Memory B cell (primary cell): ENCODE measurements at regions not wholly inside any gene's neighbourhood (a gene's known extent, or its start where the extent isn't known, plus 50 kb on each side); places are given as distances from the start of the nearest gene placed in this dataset.

Source experiments
- ATAC-seq: fragments of 150-1000 bp; cut with Tn5 transposase; 2 replicates; pipeline ENCODE4 v1.10.0; 2021; ENCODE audit warnings: low read depth, mild to moderate bottlenecking, moderate library complexity
- DNase-seq, 2 donors: peaks; one replicate each; pipeline ENCODE4 v3.0.0; 2022; ENCODE audit warnings: low spot score in 2 of 2
- H3K27ac Mint-ChIP-seq: one replicate; pipeline ENCODE4 v1.8.0; 2022; ENCODE audit warnings: mild to moderate bottlenecking, moderate library complexity, mixed read lengths
- H3K27me3 Mint-ChIP-seq: one replicate; pipeline ENCODE4 v1.8.0; 2022; ENCODE audit warnings: mixed read lengths
- H3K36me3 Mint-ChIP-seq: one replicate; pipeline ENCODE4 v1.8.0; 2022; ENCODE audit warnings: mild to moderate bottlenecking, mixed read lengths
- H3K4me1 Mint-ChIP-seq: one replicate; pipeline ENCODE4 v1.8.0; 2022; ENCODE audit warnings: mixed read lengths
- H3K4me3 Mint-ChIP-seq: one replicate; pipeline ENCODE4 v1.8.0; 2022; ENCODE audit warnings: mild to moderate bottlenecking, moderate library complexity, mixed read lengths
- H3K9me3 Mint-ChIP-seq: one replicate; pipeline ENCODE4 v1.8.0; 2022; ENCODE audit warnings: mixed read lengths

DNA sequence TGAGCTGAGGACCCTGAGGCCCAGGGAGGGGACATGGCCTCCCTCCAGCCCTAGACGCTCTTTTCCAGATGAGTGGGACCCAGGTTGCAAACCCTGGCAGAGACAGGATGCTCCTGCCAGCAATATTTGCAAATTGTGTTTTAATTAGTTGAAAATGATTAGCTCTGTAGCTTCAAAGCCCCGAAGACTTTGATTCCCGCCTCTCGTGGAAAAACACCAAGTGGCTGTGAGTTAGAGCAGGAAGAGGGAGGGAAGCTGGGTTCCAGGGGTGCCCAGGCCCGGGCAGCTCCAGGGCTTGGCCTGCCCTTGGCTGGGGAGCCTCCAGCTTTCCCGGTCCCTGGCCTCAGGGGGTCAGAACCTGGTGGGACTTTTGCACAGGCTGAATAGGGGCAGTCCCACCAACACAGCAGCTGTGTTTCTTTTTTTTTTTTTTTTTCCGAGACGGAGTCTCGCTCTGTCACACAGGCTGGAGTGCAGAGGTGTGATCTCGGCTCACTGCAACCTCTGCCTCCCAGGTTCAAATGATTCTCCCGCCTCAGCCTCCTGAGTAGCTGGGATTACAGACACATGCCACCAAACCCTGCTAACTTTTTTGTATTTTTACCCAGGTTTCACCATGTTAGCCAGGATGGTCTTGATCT, 101.6 kb upstream of the RTL6 start:
- ATAC-seq, result no peak
- Mint-ChIP-seq H3K27ac (no peak overlapping the region), H3K27me3 (peaks cover 16% of the 10 kb centered on the region), H3K4me1 (peaks cover 3% of the 10 kb centered on the region), H3K4me3 (no peak overlapping the region), H3K9me3 (no peaks in the 10 kb centered on the region), H3K36me3 (peaks cover 2% of the 10 kb centered on the region)
- no peak for DNase-seq

DNA sequence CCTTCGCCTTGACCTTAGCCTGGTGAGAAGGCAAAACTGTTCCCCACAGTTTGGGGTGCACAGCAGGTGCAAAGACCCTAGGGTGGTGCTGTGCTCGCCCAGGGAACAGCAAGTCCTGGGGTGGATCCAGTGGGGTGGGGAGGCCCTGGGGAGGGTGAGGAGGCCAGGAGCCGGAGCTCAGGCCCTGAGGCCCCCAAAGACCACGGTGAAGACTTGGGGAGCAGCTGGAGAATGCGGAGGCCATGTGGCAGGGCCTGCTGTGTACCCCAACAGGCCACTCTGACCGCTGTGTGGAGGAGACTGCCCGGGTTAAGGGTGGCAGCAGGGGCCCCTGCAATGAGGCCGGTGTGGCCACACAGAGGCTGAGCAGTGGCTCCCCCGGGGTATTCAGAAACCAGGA, 101.1 kb upstream of the RTL6 start:
- H3K4me1 Mint-ChIP-seq, result no peaks in the 10 kb centered on the region
- DNase-seq (no peak), ATAC-seq (no peak)
- H3K9me3 Mint-ChIP-seq, result no peaks in the 10 kb centered on the region
- no peak overlapping the region for H3K4me3 Mint-ChIP-seq
- no peaks in the 10 kb centered on the region for H3K36me3 Mint-ChIP-seq
- H3K27ac Mint-ChIP-seq, result no peak overlapping the region
- H3K27me3 Mint-ChIP-seq, result peaks cover 18% of the 10 kb centered on the region

DNA sequence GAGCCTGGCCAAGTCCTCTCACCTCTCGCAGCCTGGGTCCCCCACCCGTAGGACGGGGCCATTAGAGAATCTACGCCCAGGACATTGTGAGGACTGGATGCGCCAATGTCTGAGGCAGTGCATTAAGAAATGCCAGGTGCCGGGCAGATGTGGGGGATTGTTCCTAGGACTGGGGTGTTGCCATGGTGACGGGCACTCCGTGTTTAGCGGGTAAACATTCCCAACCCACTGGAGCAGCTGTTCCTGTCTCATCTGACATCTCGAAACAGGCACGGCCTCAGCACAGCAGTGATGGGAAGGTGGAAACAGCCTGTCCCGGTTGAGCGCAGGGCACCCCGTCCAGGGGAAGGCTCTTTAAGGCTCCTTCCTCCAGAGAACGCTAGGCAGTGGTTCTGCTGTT, 99.6 kb upstream of the RTL6 start:
- no peak for ATAC-seq
- Mint-ChIP-seq H3K36me3 (no peaks in the 10 kb centered on the region), H3K9me3 (no peaks in the 10 kb centered on the region), H3K27ac (no peak overlapping the region), H3K4me1 (no peaks in the 10 kb centered on the region), H3K27me3 (peaks cover 14% of the 10 kb centered on the region), H3K4me3 (no peak overlapping the region)
- no peak for DNase-seq

DNA sequence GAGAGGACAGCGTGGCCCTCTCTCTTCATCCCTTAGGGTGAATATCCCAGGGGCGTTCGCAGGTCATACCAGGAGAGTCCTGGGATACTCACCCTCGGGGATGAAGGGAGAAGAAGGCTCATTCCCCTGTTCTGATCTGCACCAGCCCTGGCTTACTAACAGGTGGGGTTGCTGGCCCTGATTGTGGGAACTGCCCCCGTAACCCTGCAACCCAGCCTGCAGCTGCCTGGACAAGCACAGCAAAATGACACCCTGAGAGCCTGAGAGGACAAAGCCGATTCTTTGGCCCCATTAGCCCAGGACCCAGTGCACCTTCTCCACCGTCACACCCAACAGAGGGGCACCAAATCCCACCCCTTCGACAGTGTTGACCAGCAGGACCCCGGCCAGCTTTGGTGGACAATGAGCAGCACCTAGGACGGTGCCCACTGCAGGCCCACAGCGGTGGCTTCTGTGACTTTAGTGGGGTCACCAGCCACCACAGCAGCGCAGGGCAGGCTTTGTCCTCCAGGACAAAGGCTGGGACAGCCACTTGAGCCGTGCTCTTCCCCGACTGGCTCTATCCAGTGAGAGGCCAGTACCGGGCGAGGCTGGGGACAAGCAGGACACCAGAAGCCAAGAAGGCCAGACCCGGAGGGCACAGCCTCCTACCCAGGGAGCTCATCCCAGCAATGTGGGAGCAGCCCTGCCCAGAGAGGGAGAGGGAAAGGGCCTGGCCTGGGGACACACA, 98.5 kb upstream of the RTL6 start:
- Mint-ChIP-seq H3K36me3 (no peaks in the 10 kb centered on the region), H3K27ac (no peak overlapping the region), H3K4me3 (no peak overlapping the region), H3K4me1 (no peaks in the 10 kb centered on the region), H3K9me3 (no peaks in the 10 kb centered on the region), H3K27me3 (peaks cover 14% of the 10 kb centered on the region)
- ATAC-seq, result no peak
- DNase-seq, result no peak

DNA sequence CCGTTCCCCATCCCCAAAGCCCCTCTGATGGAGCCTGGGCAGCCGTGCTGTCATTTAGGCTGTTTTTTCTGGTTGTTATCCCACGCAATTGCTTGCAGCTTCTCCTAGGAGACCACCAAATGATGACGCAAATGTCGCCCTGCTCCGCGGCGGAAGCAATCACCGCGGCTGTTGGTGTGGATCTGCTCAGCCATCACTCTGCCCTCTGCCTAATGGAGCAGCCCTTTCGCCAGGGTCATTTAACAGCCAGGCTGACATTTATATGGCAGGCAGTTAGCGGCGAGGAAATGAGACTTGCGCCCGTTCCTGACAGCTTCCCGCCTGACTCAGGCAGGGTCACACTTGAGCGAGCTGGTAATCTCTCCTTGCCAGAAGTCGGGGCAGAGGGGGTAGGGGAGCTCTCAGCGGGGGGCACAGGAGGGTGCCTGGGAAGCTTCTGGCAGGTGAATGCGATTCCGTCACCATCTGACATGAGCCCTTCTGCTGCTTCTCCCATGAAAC, 97.9 kb upstream of the RTL6 start:
- H3K27me3 Mint-ChIP-seq, result peaks cover 13% of the 10 kb centered on the region
- no peaks in the 10 kb centered on the region for H3K36me3 Mint-ChIP-seq
- H3K4me3 Mint-ChIP-seq, result no peak overlapping the region
- ATAC-seq, result no peak
- H3K9me3 Mint-ChIP-seq, result no peaks in the 10 kb centered on the region
- no peak overlapping the region for H3K27ac Mint-ChIP-seq
- no peak for DNase-seq
- no peaks in the 10 kb centered on the region for H3K4me1 Mint-ChIP-seq

DNA sequence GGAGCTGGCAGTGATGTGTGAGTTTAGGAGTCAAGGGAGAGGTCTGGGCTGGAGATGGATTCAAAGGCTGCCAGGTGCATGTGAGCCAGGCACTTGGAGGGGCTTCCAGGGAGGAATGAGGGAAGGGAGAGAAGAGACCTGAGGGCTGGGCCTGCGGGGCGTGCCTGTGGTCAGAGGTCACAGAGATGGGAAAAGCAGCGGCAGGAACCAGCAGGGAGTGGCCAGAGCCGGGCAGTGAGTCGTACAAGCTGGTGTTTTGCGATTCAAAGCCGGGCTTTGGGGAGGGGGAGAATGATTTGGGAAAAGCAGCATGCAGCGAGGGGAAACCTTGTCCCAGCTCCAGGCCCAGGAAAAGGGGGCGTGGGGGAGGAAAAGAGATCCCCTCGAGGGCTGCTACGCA, 96.9 kb upstream of the RTL6 start:
- H3K4me1 Mint-ChIP-seq, result no peaks in the 10 kb centered on the region

DNA sequence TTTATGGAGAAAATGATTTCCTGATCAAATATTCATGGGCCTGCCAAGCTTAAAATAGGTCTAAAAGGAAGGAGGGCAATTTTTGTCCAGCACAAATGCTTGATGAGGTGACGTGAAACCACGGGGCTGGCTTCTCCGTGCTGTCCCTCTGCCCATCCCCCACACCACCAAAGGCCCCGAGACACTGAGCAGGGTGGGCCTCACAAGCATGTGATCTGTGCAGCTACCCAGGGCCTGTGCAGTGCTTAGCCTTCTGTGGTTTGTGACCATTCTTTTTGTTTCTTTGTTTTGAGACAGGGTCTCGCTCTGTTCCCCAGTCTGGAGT, 94.8 kb upstream of the RTL6 start:
- Mint-ChIP-seq H3K27ac (no peak overlapping the region), H3K4me3 (no peak overlapping the region), H3K4me1 (no peaks in the 10 kb centered on the region), H3K27me3 (peaks cover 15% of the 10 kb centered on the region), H3K9me3 (peaks cover 4% of the 10 kb centered on the region), H3K36me3 (peaks cover 2% of the 10 kb centered on the region)
- ATAC-seq (no peak), DNase-seq (no peak)

More for the DNA sequence above, 96.9 kb upstream of the RTL6 start:
- no peak overlapping the region for H3K27ac Mint-ChIP-seq
- ATAC-seq, result no peak
- H3K4me3 Mint-ChIP-seq, result no peak overlapping the region
- H3K36me3 Mint-ChIP-seq, result no peaks in the 10 kb centered on the region
- no peak for DNase-seq
- H3K9me3 Mint-ChIP-seq, result no peaks in the 10 kb centered on the region
- peaks cover 13% of the 10 kb centered on the region for H3K27me3 Mint-ChIP-seq

DNA sequence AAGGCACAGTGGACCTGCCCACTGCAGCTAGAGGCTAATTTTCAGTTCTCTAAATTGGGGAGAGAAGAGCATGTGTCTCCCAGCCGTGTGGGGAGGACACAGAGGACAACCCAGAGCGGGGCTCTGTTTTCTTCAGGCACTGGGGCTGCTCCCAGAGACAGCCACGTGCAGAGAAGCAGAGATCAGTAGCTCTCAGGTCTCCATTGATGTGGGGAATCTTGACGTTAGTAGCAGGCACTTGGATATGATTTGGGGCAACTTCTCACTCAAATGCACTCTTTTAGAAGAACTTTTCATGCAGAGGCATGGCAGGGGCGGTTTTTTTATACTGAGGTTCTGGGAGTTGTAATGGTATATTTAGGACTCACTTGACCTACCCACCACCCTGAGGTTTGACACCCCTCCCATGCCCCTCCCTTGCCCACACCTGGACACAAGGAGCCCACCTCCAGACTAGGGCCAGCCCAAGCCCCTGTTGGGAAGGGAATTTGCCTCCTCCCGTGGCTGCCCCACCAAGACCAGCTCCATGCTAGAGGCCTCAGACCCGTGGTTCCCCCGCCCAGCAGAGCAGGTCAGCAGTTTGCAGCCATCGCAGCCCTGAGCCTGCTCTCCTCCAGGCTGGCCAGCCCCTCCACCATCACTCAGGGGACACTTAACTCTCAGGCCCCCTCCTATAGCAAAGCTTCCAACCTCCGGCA, 94.2 kb upstream of the RTL6 start:
- no peak overlapping the region for H3K27ac Mint-ChIP-seq
- no peak overlapping the region for H3K4me3 Mint-ChIP-seq
- ATAC-seq (no peak), DNase-seq (no peak)
- peaks cover 4% of the 10 kb centered on the region for H3K9me3 Mint-ChIP-seq
- H3K36me3 Mint-ChIP-seq, result peaks cover 2% of the 10 kb centered on the region
- peaks cover 17% of the 10 kb centered on the region for H3K27me3 Mint-ChIP-seq
- H3K4me1 Mint-ChIP-seq, result no peaks in the 10 kb centered on the region

DNA sequence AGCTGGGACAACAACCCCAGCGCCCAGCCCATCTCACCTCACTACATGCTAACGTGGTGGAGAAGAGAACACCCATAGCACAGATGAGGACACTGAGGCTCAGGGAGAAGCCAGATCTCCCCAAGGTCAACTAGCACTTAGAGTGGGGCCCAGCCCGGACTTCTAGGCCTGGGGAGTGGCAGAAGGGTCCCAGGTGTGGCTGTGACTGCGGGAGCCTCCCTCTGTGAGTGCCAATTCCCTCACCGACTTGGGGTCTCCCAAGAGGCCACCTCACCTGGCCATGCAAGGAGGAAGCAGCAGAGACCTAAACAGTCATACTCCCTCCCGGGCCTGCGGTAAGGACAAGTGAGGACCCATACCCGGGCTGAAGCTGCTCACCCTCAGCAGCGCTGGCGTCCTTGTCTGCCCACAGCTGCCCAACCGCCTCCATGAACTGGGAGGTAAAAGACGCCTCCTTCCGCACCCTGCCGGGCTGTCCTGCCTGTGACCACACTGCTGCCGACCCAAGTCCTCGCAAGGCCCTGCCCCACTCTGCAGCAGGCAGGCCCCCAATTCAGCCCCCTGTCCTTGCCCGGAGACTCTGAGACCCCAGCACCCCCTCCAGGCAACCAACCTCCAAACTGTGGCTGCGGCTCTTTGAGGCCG, 93.2 kb upstream of the RTL6 start:
- peaks cover 4% of the 10 kb centered on the region for H3K9me3 Mint-ChIP-seq
- H3K36me3 Mint-ChIP-seq, result peaks cover 2% of the 10 kb centered on the region
- H3K27me3 Mint-ChIP-seq, result peaks cover 20% of the 10 kb centered on the region
- no peak for ATAC-seq
- H3K27ac Mint-ChIP-seq, result no peak overlapping the region
- no peak overlapping the region for H3K4me3 Mint-ChIP-seq
- no peak for DNase-seq
- H3K4me1 Mint-ChIP-seq, result no peaks in the 10 kb centered on the region

DNA sequence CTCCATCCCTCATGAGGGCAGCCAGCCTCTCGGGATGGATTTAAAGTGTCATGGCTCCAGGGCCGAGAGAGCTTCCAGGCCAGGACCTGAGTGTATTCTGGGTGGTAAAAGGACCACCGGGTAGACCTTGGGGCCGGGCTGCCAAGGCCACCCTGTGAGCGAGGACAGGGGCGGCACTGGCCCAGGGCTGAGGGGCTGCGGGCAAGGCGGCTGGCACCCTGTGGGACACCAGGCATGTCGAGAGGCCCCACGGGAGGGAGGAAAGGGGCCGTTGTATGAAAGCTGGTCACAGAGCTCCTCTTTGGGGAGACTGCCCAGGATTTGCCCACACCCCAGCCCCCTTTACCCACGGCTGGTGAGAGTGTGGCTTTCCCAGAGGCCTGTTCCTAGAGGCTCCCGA, 92.3 kb upstream of the RTL6 start:
- Mint-ChIP-seq H3K9me3 (peaks cover 4% of the 10 kb centered on the region), H3K36me3 (peaks cover 2% of the 10 kb centered on the region), H3K4me1 (no peaks in the 10 kb centered on the region), H3K27me3 (peaks cover 26% of the 10 kb centered on the region), H3K27ac (no peak overlapping the region), H3K4me3 (no peak overlapping the region)
- ATAC-seq, result no peak
- DNase-seq, result no peak

DNA sequence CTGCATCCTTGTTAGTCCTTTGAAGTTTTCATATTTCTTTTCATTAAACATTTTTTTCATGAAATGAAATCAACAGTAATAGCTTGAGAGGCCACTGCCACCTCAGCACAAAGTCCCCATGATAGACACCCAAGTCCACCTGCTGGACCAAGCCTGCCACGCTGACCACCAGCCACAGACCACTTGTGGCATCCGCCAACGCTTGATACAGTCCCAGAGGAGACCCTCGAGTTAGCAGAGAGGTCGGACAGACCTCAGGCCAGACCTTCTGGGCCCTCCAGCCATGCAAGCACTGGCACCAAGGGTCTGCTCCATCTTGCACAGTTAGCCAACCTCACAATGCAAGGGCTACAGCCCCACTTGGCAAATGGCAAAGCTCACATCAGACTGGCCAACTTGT, 91.8 kb upstream of the RTL6 start:
- DNase-seq (no peak), ATAC-seq (no peak)
- no peak overlapping the region for H3K27ac Mint-ChIP-seq
- H3K4me3 Mint-ChIP-seq, result no peak overlapping the region
- H3K9me3 Mint-ChIP-seq, result peaks cover 4% of the 10 kb centered on the region
- no peaks in the 10 kb centered on the region for H3K4me1 Mint-ChIP-seq
- H3K27me3 Mint-ChIP-seq, result peaks cover 23% of the 10 kb centered on the region
- peaks cover 2% of the 10 kb centered on the region for H3K36me3 Mint-ChIP-seq

DNA sequence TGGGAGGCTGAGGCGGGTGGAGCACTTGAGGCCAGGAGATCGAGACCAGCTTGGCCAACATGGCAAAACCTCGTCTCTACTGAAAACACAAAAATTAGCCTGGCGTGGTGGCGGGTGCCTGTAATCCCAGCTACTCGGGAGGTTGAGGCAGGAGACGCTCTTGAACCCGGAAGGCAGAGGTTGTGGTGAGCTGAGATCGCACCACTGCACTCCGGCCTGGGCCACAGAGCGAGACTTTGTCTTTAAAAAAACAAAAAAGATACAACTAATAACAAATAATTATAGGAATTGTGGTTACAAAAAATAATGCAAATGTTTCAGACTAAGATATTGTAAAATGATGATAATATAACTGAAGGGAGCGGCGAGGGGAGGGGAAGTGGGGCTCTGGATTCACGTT, 90.3 kb upstream of the RTL6 start:
- H3K27me3 Mint-ChIP-seq, result peaks cover 24% of the 10 kb centered on the region

DNA sequence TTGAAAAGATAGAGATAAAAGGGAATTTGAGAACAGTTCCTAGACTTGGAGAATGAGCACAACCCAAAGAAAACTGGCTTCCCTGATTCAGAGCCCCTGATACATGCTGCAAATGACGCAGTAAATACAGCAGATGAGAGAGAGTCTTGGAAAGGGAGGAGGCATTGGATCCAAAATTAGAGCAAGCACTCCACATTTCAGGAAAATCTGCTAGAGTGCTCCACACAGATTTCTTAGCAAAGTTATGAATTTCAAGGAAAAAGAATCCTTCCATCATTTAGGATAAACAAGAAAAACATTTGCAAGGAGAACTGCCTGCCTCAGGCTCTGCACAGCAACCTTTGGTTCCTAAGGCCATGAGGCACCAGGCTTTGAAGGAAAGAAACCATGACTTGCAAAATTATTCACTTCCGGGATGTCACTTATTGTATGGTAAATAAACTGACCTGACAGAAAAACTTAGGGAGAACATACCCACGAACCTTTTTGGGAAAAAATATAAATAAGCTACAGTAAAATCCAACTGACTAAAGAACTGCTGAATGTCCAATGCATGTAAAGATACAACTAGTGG, 89.8 kb upstream of the RTL6 start:
- Mint-ChIP-seq H3K4me1 (no peaks in the 10 kb centered on the region), H3K36me3 (peaks cover 2% of the 10 kb centered on the region), H3K4me3 (no peak overlapping the region), H3K9me3 (peaks cover 4% of the 10 kb centered on the region), H3K27me3 (peaks cover 24% of the 10 kb centered on the region), H3K27ac (no peak overlapping the region)
- no peak for ATAC-seq
- no peak for DNase-seq

More for the DNA sequence above, 90.3 kb upstream of the RTL6 start:
- Mint-ChIP-seq H3K4me1 (no peaks in the 10 kb centered on the region), H3K27ac (no peak overlapping the region), H3K4me3 (no peak overlapping the region), H3K9me3 (peaks cover 4% of the 10 kb centered on the region), H3K36me3 (peaks cover 2% of the 10 kb centered on the region)
- ATAC-seq (no peak), DNase-seq (no peak)
